Astrocyte (in vitro differentiated cells and primary cell): ENCODE measurements at regions not wholly inside any gene's neighbourhood (a gene's known extent, or its start where the extent isn't known, plus 50 kb on each side); places are given as distances from the start of the nearest gene placed in this dataset.
"Not testable (repeated sequence)": the region's sequence is repeated elsewhere in the genome, so short reads cannot be mapped to it uniquely, and the experiment has no call there.

Experiments used
- DNase-seq: peaks from one replicate; pipeline ENCODE4 v3.0.0-alpha.2; 2010; ENCODE audit warnings: low read depth
- FAIRE-seq: peaks from 2 replicates; lab custom pipeline; 2011; peaks lifted over from hg19 to GRCh38; lab: Jason Lieb, UNC
- H2AFZ ChIP-seq: 2 replicates; pipeline ENCODE4 v1.6.0; 2012; ENCODE audit warnings: low read depth, low read length, inconsistent platforms
- H3K27ac ChIP-seq: 2 replicates; pipeline ENCODE4 v1.5.1; 2011; ENCODE audit warnings: low read depth, low read length, inconsistent platforms
- H3K27me3 ChIP-seq: 2 replicates; pipeline ENCODE4 v1.6.0; 2011; ENCODE audit warnings: low read length, inconsistent platforms; ENCODE audit not compliant: insufficient read depth
- H3K36me3 ChIP-seq: 2 replicates; pipeline ENCODE4 v1.5.1; 2011; ENCODE audit warnings: low read length, inconsistent platforms; ENCODE audit not compliant: insufficient read depth
- H3K4me1 ChIP-seq: 2 replicates; pipeline ENCODE4 v1.5.1; 2011; ENCODE audit warnings: low read length, inconsistent platforms; ENCODE audit not compliant: insufficient read depth
- H3K4me2 ChIP-seq: 2 replicates; pipeline ENCODE4 v1.6.0; 2012; ENCODE audit warnings: low read length, inconsistent platforms
- H3K4me3 ChIP-seq: 2 replicates; pipeline ENCODE4 v1.5.1; 2011; ENCODE audit warnings: low read depth, mild to moderate bottlenecking, low read length, inconsistent platforms; ENCODE audit not compliant: insufficient read depth
- H3K79me2 ChIP-seq: 2 replicates; pipeline ENCODE4 v1.6.0; 2012; ENCODE audit warnings: mild to moderate bottlenecking, low read length, inconsistent platforms; ENCODE audit not compliant: insufficient read depth
- H3K9ac ChIP-seq: 2 replicates; pipeline ENCODE4 v1.6.0; 2012; ENCODE audit warnings: mild to moderate bottlenecking, low read length, inconsistent platforms
- H3K9me3 ChIP-seq: 2 replicates; pipeline ENCODE4 v1.5.1; 2012; ENCODE audit warnings: low read depth, mild to moderate bottlenecking, low read length, inconsistent platforms; ENCODE audit not compliant: insufficient read depth
- H4K20me1 ChIP-seq: 2 replicates; pipeline ENCODE4 v1.6.0; 2012; ENCODE audit warnings: low read length, inconsistent platforms; ENCODE audit not compliant: insufficient read depth
- H3K27ac Mint-ChIP-seq: one replicate; pipeline ENCODE4 v1.8.0; 2021; ENCODE audit warnings: mild to moderate bottlenecking, mixed read lengths; ENCODE audit not compliant: unreplicated experiment
- H3K27me3 Mint-ChIP-seq: one replicate; pipeline ENCODE4 v1.8.0; 2021; ENCODE audit warnings: low read depth, mixed read lengths; ENCODE audit not compliant: unreplicated experiment
- H3K36me3 Mint-ChIP-seq: one replicate; pipeline ENCODE4 v1.8.0; 2021; ENCODE audit warnings: low read depth, mixed read lengths; ENCODE audit not compliant: unreplicated experiment
- H3K4me1 Mint-ChIP-seq: one replicate; pipeline ENCODE4 v1.8.0; 2021; ENCODE audit warnings: low read depth, mixed read lengths; ENCODE audit not compliant: unreplicated experiment
- H3K4me3 Mint-ChIP-seq: one replicate; pipeline ENCODE4 v1.8.0; 2021; ENCODE audit warnings: mild to moderate bottlenecking, moderate library complexity, mixed read lengths; ENCODE audit not compliant: unreplicated experiment
- H3K9me3 Mint-ChIP-seq: one replicate; pipeline ENCODE4 v1.8.0; 2021; ENCODE audit warnings: mild to moderate bottlenecking, mixed read lengths; ENCODE audit not compliant: unreplicated experiment
- EZH2 ChIP-seq: IDR thresholded peaks from 2 replicates; pipeline ENCODE4 v1.6.1; 2012; ENCODE audit warnings: mild to moderate bottlenecking, low read length, inconsistent platforms; ENCODE audit not compliant: insufficient read depth
- TF ChIP-seq, protein P1 (sequence below): IDR thresholded peaks from 2 replicates; pipeline ENCODE4 v1.5.1; 2011; ENCODE audit warnings: low read depth, mild to moderate bottlenecking, inconsistent platforms, low read length, moderate library complexity; ENCODE audit not compliant: insufficient read depth

- no peak overlapping the region for H3K4me2 ChIP-seq
- peaks cover 22% of the 10 kb centered on the region for H3K4me1 ChIP-seq
- H3K36me3 ChIP-seq = no peaks in the 10 kb centered on the region
- Mint-ChIP-seq H3K4me1 (peaks cover 13% of the 10 kb centered on the region), H3K9me3 (no peaks in the 10 kb centered on the region), H3K27ac (no peak overlapping the region), H3K27me3 (peaks cover 8% of the 10 kb centered on the region), H3K36me3 (no peaks in the 10 kb centered on the region), H3K4me3 (no peak overlapping the region)
- TF ChIP-seq, protein P1, sequence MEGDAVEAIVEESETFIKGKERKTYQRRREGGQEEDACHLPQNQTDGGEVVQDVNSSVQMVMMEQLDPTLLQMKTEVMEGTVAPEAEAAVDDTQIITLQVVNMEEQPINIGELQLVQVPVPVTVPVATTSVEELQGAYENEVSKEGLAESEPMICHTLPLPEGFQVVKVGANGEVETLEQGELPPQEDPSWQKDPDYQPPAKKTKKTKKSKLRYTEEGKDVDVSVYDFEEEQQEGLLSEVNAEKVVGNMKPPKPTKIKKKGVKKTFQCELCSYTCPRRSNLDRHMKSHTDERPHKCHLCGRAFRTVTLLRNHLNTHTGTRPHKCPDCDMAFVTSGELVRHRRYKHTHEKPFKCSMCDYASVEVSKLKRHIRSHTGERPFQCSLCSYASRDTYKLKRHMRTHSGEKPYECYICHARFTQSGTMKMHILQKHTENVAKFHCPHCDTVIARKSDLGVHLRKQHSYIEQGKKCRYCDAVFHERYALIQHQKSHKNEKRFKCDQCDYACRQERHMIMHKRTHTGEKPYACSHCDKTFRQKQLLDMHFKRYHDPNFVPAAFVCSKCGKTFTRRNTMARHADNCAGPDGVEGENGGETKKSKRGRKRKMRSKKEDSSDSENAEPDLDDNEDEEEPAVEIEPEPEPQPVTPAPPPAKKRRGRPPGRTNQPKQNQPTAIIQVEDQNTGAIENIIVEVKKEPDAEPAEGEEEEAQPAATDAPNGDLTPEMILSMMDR = no peak
- TF ChIP-seq EZH2 = no peak
- H3K79me2 ChIP-seq = no peaks in the 10 kb centered on the region
- H4K20me1 ChIP-seq = no peaks in the 10 kb centered on the region
- no peaks in the 10 kb centered on the region for H3K9me3 ChIP-seq
- FAIRE-seq = no peak
- H3K27me3 ChIP-seq = no peaks in the 10 kb centered on the region
- H3K27ac ChIP-seq = no peak overlapping the region
- H3K4me3 ChIP-seq = no peak overlapping the region
- H2AFZ ChIP-seq = no peak overlapping the region
- H3K9ac ChIP-seq = no peak overlapping the region
- DNase-seq = no peak
These were observed 93.7 kb downstream of the TRIM43 start for GRCh38 chr2:95685513-95685912.

GRCh38 chr2:95686056-95686825, 94.4 kb downstream of the TRIM43 start:
- H3K27ac ChIP-seq, H3K4me3 Mint-ChIP-seq, H3K9me3 Mint-ChIP-seq, H2AFZ ChIP-seq, H3K4me3 ChIP-seq, H4K20me1 ChIP-seq, H3K9ac ChIP-seq, H3K27me3 Mint-ChIP-seq, H3K79me2 ChIP-seq, H3K9me3 ChIP-seq, H3K27me3 ChIP-seq, H3K36me3 ChIP-seq, H3K36me3 Mint-ChIP-seq, H3K27ac Mint-ChIP-seq: not testable (repeated sequence)
- H3K4me2 ChIP-seq = peak overlapping the region; percentile 23
- DNase-seq (peak; percentile 70), FAIRE-seq (peak; percentile 90)
- peaks cover 13% of the 10 kb centered on the region for H3K4me1 Mint-ChIP-seq
- H3K4me1 ChIP-seq = peaks cover 22% of the 10 kb centered on the region

GRCh38 chr2:95687852-95688251, 96.1 kb downstream of the TRIM43 start:
- not testable (repeated sequence) for H3K9me3 Mint-ChIP-seq, H3K4me3 ChIP-seq

DNA sequence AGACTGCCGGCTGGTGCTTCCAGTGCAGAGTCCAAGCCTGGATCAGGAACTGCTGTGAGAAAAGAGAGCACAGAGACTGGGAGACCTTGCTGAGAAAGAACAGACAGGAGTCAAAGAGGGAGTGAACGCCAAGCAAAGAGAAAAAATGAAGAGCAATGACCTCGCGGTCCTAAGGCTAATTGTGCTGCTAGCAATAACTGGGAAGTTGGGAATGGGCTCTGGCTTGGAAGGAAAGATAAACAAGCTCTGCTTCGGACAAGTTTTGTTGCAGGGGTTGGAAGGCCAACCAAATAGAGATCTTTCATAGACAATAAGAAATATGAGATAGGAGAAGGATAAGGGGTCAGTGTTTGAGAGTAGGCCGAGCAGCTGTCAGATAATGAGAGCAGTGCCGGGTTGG, 99.4 kb downstream of the TRIM43 start:
- not testable (repeated sequence) for H3K27me3 ChIP-seq, H4K20me1 ChIP-seq, H3K9me3 Mint-ChIP-seq, H3K9ac ChIP-seq, H3K36me3 Mint-ChIP-seq, H3K9me3 ChIP-seq, H3K27ac Mint-ChIP-seq, H3K4me2 ChIP-seq, H3K4me3 ChIP-seq, H3K79me2 ChIP-seq, DNase-seq, H3K4me3 Mint-ChIP-seq, H3K36me3 ChIP-seq, H3K27ac ChIP-seq, FAIRE-seq, H3K4me1 ChIP-seq, H2AFZ ChIP-seq, H3K4me1 Mint-ChIP-seq
- H3K27me3 Mint-ChIP-seq = peaks cover 19% of the 10 kb centered on the region

More at GRCh38 chr2:95687852-95688251, 96.1 kb downstream of the TRIM43 start:
- H3K36me3 ChIP-seq, H3K4me2 ChIP-seq, H3K9me3 ChIP-seq, H3K27ac ChIP-seq, H3K27ac Mint-ChIP-seq, H3K9ac ChIP-seq, H3K79me2 ChIP-seq, H4K20me1 ChIP-seq, H3K4me3 Mint-ChIP-seq, H3K27me3 Mint-ChIP-seq, H2AFZ ChIP-seq, H3K4me1 Mint-ChIP-seq, H3K27me3 ChIP-seq, H3K36me3 Mint-ChIP-seq: not testable (repeated sequence)
- FAIRE-seq (peak; percentile 99), DNase-seq (peak; percentile 81)
- peaks cover 12% of the 10 kb centered on the region for H3K4me1 ChIP-seq

GRCh38 chr2:95693071-95693846, 101.5 kb downstream of the TRIM43 start:
- H3K27me3 ChIP-seq, H2AFZ ChIP-seq, H3K9me3 Mint-ChIP-seq, FAIRE-seq, H3K4me3 ChIP-seq, H3K9ac ChIP-seq, H3K4me3 Mint-ChIP-seq, H3K79me2 ChIP-seq, H3K4me2 ChIP-seq, H3K27ac ChIP-seq, H3K27ac Mint-ChIP-seq, H3K36me3 Mint-ChIP-seq, DNase-seq, H3K4me1 ChIP-seq, H4K20me1 ChIP-seq, H3K9me3 ChIP-seq, H3K36me3 ChIP-seq: not testable (repeated sequence)
- peaks cover 31% of the 10 kb centered on the region for H3K27me3 Mint-ChIP-seq
- H3K4me1 Mint-ChIP-seq = peaks cover 10% of the 10 kb centered on the region
